GM18858 (cell line): ENCODE measurements at regions not wholly inside any gene's neighbourhood (a gene's known extent, or its start where the extent isn't known, plus 50 kb on each side); places are given as distances from the start of the nearest gene placed in this dataset.
"Not testable (repeated sequence)": the region's sequence is repeated elsewhere in the genome, so short reads cannot be mapped to it uniquely, and the experiment has no call there.

Source experiments
- ATAC-seq: cut with Tn5 transposase; IDR thresholded peaks from one replicate; pipeline ENCODE4 v1.9.1; 2021; ENCODE audit not compliant: unreplicated experiment

DNA sequence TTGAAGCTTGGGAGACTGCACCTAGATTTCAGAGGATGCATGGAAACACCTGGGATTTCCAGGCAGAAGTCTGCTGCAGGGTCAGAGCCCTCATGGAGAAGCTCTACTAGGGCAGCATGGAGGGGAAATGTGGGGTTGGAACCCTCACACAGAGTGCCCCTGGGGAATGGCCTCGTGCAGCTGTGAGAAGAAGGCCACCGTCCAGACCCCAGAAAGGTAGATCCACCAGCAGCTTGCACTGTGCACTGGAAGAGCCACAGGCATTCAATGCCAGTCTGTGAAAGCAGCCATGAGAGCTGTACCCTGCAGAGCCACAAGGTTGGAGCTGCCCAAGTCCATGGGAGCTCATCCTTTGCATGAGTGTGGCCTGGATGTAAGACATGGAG is 285.3 kb upstream of the FAM174A start:
- no peak for ATAC-seq

DNA sequence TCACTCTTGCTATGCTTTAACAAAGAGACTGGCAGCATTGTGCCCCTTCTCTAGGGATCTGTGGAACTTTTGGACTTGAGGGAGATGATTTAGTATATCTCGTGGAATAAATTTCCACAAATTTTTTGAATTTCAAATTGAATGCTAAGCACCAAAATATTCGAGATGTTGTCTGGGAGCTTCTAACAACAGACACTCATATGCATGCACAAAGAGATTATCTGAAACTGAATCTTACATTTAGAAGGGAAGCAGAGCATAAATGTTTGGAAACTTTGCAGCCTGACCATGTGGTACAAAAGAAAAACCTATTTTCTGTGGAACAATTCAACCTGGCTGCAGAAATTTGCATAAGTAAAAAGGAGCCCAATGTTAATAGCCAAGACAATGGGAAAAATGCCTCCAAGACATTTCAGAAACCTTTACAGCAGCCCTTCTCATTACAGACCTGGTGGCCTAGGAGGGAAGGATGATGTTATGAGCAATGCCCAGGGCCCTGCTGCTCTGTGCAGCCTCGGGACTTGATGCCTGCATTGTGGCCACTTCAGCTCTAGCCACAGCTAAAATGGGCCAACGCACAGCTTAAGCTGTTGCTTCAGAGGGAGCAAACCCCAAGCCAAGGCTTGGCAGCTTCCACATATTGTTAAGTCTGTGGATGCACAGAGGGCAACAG is 285.8 kb upstream of the FAM174A start:
- ATAC-seq = no peak

DNA sequence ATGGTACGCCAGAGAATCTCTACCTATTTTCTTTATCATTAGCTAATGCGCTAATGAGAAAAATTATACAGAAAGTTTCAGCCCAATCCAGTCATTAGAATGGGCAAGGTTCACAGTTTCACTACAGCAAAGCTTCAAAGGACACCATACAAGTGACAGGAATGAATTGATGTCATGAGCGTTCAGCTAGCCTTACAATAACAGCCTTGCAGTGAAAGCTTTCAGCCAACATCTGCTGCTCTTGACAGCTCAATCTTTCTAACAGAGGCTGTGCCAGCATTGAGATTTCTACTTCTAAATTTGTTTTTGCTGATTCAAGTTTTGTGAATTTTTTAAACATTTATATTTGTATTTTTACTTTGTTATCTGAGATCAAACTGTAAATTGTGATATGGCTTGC is 302.4 kb upstream of the FAM174A start:
- ATAC-seq = no peak

DNA sequence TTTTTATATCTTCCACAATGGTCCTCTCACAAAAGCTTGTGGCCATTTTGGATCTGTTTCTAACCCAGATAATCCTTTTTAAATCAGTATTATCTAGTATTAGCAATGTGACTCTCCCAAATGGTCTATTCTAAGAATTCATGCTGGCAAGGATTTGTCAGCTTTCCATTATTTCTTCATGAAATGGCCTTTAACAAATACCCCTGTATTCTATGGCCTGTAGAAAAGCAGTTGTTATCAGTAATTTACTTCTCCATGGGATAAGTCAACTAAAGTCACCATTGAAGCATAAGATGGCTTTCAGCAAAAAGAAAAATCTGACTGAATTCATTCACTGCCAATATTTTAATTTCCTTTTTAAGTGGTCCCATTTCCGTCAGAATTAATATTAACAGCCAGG is 346.4 kb upstream of the FAM174A start:
- no peak for ATAC-seq

DNA sequence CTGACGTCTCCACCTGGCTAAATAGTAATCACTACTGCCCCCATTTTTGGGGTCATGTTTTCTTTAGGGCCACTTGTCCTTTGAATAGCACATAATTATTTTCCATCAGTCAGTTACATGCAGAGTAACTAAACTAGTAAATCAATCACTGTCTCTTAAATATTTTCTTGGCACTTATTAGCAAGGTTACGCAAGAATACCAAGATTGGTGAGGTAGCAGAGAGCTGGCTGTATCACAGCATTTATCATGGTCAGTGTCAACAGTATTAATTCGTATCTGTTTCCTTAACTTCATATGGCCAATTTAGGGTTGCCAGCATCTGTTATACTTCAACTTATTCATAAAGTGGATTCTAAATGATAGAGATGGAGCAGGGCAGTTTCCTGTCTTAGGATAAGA is 346.8 kb upstream of the FAM174A start:
- ATAC-seq = no peak

DNA sequence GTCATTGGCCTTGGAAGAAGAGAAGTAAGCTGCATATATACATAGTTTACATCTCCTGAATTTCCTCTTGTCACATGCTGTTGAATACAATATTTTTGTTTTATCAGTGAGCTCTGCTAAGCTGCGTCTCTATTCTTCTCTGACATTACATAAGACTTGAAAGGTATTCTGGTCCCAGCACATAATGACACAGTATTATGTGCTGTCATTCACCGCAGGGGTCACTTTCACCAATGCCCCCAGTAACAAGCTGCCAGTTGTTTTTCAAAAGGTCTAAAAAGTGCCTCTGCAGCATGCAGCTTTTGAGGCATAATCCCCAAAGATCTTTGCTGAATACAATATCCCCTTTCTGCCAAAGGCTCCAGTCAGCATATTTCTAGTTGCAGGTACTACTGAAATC is 349.0 kb upstream of the FAM174A start:
- ATAC-seq = no peak

DNA sequence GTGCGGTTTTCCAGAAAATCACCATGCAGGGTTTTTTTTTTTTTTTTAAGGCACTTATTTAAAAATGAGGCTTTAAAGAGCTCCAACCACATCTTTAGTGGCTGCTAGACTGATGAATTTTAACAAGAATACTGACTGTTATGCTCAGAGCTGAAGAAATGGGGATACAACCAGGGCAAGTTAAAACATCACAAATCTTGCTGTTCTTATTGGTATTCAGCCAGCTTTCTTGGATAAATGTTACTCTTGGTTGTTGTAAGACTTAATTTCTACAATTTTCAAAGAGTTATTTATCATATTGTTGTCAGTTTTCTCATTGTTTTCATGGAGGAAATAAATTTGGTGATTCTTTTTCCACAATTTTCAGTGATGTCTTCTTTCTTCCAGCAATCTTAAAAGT is 352.8 kb upstream of the FAM174A start:
- no peak for ATAC-seq

DNA sequence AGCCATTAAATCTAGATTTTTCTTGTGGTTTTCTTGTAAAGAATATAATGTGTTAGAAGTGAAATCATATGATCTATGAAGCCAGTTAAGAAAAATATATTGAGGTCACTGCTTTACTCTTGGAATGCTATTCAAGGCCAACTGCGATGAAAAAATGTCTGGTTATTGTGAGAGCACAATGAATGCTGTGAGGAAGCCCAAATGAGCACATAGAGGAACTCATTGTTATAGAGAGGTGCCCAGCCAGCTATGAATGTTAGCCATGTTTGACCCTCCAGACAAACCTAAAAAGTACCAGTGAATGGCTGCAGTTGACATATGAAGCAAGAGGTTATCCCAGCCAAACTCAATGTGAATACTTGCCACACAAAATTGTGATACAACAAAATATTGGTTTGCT is 359.8 kb upstream of the FAM174A start:
- no peak for ATAC-seq

DNA sequence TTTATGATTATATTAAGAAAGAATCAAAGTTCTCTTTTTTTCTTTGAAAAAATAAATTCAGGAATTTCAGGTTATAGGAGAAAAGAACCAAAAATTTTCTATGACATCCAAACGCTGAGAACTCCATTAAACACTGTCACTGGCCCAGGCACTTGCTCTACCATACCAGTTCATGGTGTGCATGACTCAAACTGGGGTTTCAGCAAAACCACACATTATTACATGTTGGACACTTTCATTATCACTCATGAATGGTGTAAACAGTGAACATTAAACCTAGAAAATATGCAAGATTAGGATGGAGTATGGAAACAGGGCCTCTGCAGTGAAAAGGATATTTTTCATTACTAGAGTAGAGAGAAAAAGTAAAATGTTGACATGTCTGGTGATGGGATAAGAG is 369.9 kb upstream of the FAM174A start:
- ATAC-seq = peak; percentile 100

DNA sequence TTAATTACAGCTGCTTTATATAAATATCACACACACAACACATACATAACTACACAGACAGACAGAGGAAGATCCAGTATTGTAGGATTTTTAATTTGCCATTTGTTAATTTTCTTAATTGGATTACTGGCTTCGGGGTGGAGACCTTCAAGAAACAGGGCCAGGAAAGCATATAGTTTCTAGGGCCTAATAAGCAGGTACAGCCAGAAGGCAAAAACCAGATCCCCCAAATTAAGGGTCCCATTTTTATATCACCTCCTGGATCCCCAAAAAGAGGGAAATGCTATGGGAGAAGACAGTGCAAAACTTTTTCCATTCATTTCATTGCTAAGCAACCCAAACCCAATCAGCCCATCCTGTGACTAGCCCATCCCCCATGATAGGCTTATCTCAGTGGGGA is 373.3 kb upstream of the FAM174A start:
- no peak for ATAC-seq

DNA sequence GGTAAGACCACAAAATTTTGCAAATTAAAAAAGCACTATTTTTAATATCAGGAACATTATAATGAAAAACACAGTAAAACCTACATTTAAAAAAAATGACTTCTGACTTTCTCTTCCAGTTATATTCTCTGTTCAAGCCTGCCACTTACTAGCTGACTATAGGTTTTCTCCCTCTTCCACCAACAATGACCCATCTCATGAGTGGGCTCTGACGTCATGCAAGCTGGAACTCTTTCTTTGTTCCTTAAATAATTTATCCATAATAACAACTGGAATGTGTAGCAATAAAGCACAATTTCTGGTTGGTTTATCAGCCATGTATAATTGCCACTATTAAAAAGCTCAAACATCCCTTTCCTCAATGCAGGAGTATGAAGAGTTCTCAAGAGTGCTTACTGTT is 378.1 kb upstream of the FAM174A start:
- ATAC-seq = no peak

DNA sequence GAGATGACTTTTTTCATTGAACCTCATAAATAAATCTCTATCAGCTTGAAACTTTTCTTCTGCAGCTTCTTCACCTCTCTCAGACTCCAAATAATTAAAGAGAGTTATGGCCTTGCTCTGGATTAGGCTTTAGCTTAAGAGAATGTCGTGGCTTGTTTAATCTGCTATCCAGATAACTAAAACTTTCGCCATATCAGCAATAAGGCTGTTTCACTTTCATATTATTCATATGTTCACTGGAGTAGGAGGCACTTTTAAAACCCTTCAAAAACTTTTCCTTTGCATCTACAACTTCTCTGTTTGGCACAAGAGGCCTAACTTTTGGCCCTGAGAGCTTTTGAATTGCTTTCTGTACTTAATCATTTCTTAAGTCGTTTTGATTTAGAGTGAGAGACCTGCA is 386.9 kb upstream of the FAM174A start:
- no peak for ATAC-seq

DNA sequence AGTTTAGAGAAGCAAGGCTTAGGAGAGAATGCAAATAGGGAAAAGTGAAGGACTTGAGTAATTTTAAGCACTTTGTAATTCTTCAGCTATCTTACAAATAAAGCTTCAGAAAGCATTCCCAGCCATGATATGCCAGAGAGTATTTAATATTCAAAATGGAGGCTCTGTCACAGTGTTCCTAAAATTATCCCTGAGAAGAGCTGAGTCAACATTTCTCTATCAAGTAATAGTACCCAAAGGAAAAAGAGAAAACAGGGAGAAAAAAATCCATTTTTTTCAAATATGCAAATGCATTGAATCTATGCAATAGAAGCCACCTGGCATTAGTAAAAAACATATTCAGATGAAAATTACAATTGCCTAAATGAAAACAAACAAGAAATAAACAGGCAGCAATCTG is 392.6 kb upstream of the FAM174A start:
- no peak for ATAC-seq

DNA sequence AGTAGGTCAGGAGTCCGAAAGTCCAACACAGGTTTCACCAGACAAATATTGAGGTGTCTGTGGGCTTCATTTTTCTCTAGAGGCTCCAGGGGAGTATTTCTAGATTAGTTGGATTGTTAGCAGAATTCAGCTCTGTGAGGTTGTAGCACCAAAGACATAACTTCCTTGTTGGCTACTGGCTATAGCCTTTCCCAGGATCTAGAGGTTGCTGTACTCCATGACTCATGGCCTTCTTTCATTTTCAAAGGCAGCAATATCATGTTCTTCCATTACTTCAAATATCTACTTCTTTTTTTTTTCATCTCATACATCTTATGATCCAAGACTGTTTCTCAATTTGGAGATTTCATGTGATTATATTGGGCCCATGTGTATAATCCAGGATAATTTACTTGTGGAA is 404.0 kb upstream of the FAM174A start:
- no peak for ATAC-seq

DNA sequence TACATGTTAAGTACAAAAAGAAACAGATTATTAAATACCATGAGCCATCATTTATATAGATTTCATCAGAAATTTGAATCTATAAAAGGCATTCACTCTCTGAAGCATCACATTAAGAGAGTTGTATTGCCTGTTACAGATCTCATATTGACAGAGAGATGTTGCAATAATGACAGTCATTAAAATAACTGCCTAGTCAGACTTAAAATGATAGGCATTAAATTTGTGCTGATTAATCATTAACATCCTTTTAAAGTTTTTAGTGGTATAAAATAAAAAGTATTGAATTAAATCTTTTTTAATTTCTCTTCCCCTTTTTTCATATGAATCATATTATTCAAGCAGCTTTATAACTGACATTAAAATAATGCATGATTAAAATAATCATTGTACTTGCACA is 404.9 kb upstream of the FAM174A start:
- no peak for ATAC-seq

DNA sequence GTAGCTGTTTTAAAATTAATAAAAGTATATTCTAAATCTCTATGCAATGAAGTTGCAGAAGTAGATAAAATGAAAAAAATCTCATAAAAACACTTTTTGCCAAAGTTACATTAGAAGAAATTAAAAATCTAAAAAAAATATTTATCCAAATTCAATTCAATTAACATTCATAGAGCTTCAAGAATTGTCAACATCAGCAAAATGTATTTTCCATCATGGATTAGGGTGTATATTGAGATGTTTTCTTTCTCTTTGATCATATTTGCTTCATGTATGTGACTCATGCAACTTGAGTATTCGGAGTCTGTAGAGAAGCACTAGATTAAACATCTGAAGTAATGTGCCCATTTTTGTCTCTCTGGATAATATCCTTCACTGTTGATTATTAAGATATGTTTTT is 415.3 kb upstream of the FAM174A start:
- no peak for ATAC-seq

DNA sequence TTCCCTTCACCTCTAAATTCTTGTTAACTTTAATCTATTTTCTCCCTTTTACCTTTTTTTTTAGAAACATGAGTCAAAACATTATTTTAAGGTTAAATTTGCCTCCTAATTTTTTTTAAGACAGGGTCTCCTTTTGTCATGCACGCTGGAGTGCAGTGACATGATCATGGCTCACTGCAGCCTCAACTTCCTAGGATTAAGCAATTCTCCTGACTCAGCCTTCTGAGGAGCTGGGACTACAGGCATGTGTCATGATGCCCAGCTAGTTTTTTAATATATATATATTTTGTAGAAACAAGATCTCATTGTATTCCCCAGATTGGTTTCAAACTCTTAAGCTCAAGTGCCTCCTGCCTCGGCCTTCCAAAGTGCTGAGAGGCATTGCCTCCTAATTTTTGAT is 424.7 kb upstream of the FAM174A start:
- ATAC-seq = no peak

DNA sequence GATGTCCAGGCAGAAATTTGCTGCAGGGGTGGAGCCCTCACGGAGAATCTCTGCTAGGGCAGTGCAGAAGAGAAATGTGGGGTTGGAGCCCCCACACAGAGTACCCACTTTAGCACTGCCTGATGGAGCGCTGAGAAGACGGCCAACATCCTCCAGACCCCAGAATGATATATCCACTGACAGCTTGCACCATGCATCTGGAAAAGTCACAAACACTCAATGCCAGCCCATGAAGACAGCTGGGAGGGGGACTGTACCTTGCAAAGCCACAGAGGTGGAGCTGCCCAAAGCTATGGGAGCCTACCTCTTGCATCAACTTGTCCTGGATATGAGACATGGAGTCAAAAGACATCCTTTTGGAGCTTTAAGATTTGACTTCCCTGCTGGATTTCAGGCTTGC is 426.3 kb upstream of the FAM174A start:
- ATAC-seq = no peak

DNA sequence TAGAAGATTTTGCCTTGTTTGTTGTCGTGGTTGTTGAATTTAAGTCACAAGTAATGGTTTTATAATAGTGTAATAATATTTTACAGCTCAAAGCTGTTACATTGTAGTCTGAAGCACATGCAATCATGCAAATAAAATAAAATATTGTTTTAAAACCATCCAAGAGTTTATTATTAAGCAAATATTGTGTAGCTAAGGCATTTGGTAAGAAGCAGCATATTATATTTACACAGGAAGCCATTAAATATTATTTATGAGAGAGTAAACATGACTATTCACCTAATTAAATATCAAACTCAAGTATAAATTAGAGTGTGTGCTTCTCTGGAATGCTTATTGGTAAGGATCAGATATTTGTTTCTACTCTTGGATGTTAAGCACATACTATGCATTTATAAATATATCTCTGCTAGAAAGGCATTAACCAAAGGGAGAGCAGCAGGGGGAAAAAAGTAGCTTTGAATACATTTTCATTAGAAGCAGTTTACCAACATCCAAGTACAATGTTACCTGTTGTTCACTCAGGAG is 431.5 kb upstream of the FAM174A start:
- not testable (repeated sequence) for ATAC-seq

DNA sequence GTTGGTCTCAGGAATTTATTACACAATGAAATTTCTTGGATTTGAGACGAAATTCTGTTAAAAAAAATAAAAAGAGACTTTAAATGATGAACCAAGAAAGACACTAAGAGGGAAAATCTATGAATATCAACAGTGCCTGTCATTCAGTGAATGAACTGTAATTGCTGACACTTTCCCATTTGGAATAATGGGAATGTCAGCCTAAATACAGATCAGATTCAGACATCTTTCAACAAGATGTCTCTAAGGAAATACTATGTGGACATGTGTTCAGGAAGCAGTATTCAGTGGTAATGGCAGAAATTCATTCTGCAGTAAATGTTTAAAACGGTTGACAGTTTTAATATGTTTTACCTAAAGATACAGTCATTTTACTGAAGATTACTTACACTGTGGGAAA is 433.7 kb upstream of the FAM174A start:
- ATAC-seq = not testable (repeated sequence)

DNA sequence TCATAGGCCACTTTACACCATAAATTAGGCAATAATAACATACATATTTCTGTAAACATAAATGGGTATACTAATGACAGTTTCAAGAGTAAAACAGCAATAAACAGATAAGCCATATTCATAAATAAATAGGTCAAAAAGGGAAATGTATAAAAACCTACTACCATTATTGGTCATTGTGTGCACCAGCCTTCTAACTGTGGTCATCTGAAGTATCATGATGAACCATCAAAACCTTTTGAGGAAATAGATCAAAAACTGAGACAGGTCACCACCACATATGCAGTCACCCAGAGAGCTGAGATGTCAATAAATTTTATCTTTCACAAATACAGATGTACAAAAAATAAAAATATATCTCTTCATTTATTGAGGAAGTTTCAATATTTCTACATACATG is 438.8 kb upstream of the FAM174A start:
- not testable (repeated sequence) for ATAC-seq

DNA sequence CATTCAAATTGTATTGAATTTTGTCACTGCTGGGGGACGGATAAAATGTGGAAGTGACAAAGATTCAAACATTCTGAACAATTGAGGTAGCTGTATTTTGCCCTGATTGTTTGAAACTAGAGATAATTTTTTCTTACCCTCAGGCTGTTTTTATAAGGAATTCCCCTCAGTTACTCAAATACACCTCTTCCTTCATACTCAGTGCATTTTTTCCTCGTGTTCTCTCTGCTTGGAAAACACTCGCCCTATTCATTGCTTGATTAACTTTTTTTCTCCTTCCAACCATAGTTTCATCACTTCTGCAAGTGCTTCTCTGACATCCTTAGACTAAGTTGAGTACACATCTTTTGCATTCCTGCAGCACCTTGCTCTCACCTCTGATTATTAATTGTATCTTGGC is 454.5 kb upstream of the FAM174A start:
- ATAC-seq = not testable (repeated sequence)

DNA sequence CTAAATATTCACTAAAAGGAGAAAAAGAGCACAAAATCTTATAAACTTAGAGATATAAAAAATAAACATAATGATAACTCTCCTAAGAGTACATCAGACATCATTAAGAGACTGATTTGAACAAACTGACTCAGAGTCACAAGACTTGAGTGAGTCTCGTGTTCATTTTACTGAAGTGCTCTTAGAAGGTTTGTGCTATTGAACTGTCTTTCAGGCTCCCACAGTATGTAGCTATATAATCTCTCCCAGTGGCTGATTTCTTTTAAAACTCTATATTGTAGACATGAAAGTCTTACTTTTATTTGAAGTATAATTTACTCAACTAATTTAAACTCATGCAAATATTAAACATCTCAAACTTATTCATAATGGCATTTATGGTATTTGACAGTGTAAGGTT is 456.0 kb upstream of the FAM174A start:
- not testable (repeated sequence) for ATAC-seq
